GM19328 (cell line): ENCODE measurements at regions not wholly inside any gene's neighbourhood (a gene's known extent, or its start where the extent isn't known, plus 50 kb on each side); places are given as distances from the start of the nearest gene placed in this dataset.

ENCODE experiments used
- ATAC-seq: cut with Tn5 transposase; IDR thresholded peaks from one replicate; pipeline ENCODE4 v1.9.1; 2021; ENCODE audit warnings: mild to moderate bottlenecking, moderate library complexity; ENCODE audit not compliant: unreplicated experiment

DNA sequence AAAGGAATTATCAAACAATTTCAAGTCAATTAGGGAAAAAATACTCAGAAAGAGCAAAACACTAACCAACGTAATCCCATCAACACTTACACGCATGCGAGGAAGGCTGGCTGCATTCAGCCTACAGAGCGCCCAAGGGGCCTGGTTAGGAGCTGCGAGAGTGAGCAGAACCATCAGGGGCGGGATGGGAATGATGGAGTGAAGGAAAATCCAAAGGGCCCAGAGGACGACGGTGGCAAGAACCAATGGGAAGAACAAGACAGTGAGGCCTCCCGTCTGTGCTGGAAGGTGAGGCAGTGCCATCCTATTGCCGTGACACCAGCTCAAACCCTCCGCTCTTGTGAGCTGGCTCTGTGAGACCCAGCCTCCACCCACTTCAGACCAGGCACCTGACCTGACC lies 253.0 kb downstream of the IRS2 start:
- no peak for ATAC-seq

DNA sequence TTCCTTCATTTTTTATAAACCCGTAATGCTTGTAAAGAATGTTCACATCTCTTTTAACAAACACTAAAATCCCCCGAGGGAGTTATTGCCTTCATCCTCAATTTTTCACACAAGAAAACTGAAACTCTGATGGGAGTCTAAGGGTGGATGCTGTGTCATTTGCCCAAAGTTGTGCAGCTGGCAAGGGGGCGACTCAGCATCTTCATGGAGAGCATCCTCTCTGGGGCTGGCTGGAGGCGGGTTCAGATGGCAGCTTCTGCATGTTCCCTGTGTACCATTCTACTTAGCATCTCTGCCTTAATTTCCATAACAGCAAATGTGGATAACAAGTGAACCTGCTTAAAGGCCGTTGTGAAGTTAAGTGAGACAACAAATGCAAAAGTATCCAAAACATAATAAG lies 256.4 kb downstream of the IRS2 start:
- ATAC-seq: no peak

DNA sequence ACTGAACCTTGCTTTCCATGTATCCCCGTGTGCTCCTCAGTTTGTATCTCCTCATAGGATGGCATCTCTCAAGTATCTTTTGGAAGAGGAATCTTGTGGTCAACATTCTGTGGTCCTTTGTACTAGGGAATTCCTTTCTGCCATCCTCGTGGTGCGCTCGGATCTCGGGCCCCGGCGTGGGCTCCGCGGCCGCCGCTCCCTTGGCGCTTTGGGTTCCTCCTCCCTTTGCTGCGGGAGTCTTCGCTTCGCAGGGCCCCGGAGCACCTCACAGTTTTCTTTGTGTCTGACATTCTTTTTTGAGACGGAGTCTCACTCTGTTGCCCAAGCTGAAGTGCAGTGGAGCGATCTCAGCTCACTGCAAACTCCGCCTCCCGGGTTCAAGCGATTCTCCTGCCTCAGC lies 264.7 kb downstream of the IRS2 start:
- no peak for ATAC-seq

DNA sequence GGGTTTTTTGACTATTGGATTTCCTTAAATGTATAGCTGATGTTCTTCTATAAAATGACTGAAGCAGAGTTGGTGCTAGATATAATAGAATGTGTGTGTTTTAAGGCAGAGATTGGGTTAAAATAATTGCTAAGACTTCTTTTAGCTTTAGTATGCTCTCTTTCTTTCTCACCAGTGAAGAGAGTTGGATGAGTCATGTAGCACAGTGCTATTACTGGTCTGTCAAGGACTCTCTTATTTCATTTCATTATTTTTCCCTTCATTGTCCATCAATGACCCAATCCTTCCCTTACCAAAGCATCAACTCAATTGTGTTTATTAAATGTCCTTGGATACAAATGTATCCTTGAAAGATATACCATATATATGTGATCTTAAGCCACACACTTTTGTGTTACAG lies 268.9 kb downstream of the IRS2 start:
- ATAC-seq: no peak

DNA sequence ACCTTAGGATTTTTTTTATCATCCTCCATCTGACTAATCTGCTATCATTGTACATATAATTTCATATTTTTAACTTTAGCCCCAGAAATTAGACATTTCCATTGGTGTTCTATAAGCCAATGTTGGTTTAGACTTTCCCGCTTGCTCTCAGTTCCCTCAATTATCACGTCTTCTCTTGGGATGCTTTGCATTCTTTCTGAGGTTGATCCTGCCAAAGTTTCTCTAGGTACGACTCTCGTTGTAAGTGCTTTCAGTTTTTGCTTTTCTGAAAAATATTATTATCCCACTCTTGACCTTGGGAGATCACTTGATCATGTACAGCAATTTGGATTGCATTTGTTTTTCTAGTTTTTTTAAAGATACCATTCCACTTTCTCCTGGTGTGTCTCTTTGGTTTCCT lies 270.2 kb downstream of the IRS2 start:
- no peak for ATAC-seq

DNA sequence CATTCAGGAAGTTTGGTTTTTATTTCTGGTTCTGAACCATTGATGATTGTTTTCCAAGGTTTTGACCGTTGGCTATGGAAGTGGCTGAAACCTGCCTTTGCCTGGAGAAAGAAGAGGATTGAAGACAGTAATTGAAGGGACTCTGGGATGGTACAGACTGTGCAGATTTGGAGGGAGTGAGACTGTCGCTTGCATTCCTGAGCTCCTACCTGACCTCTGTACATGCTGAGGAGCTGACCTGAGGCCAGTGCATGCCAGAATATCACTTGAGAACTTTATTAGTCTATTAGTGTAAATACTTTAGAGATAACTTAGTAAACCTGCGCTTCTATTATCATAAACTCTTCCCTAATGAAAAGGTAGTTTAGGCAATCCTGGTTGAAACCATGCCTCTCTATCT lies 276.4 kb downstream of the IRS2 start:
- ATAC-seq: no peak

- no peak for ATAC-seq
These were observed 277.1 kb downstream of the IRS2 start for GRCh38 chr13:109509154-109509900.

GRCh38 chr13:109500146-109500773 lies 286.1 kb downstream of the IRS2 start:
- ATAC-seq: no peak

DNA sequence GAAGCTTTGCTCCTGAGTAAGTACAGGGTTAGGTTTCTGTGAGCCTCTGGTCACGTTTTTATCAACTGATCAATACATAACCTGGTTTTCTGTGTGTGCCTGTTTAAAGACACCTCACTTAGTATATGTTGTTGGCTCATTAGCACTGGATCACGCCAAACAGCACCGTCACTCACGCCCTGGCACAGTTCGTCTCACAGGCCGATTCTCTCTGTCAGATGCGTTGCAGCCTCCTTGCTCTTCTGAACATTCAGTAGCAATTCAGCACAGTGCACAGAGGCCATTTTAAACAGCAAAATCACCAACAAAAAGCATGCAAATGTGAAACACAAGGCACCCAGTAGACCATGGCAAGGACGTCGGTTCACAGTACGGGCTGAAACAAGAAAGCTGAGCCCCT lies 288.5 kb downstream of the IRS2 start:
- no peak for ATAC-seq

GRCh38 chr13:109496216-109496615 lies 290.2 kb downstream of the IRS2 start:
- ATAC-seq: no peak

GRCh38 chr13:109494925-109495369 lies 291.4 kb downstream of the IRS2 start:
- ATAC-seq: no peak

GRCh38 chr13:109485136-109485794 lies 301.1 kb downstream of the IRS2 start:
- ATAC-seq: no peak

- no peak for ATAC-seq
These were observed 303.1 kb downstream of the IRS2 start for GRCh38 chr13:109483284-109483683.

- no peak for ATAC-seq
These were observed 305.3 kb downstream of the IRS2 start for GRCh38 chr13:109481040-109481439.

DNA sequence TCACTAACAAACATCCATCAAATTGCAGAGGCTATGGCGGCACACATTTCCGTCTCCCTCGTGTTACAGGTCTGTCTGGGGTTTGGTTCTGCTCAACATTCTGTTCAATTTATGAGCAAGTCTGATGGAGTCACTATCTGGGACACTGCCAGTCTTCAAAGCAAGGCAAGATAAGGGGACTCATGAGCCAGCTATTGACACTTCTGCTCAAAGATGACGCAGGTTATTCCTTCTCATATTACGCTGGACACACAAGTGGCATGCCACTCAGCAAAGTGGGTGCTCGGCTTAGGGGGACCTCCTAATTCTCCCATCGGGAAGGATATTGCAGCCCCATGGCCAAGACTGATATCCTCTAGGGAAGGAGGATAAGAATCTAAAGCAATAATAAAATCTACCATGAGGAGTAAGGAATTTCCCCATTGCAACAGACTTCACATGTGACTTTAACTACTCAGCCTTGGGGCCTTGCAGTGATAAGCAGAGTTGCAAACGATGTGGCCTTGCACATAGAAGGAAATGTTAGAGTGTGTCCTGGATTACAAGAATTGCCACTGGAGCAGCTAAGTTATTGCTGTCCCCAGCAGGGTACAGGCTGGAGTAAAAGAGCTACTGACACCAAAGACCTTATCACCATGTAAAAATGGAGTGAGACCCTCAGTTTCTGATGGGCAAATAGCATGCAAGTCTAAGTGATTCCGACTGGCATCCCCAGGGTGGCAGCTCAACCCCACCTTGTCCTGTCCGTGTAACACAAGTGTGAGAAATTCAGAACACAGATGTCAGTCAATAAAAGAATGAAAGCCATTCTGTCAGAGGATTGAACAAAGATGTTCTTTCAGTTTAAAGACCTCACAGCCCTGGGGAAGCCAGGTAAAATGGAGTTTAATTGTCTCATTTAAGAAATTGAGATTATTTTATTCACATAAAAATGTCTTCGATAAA lies 306.1 kb downstream of the IRS2 start:
- ATAC-seq: no peak

DNA sequence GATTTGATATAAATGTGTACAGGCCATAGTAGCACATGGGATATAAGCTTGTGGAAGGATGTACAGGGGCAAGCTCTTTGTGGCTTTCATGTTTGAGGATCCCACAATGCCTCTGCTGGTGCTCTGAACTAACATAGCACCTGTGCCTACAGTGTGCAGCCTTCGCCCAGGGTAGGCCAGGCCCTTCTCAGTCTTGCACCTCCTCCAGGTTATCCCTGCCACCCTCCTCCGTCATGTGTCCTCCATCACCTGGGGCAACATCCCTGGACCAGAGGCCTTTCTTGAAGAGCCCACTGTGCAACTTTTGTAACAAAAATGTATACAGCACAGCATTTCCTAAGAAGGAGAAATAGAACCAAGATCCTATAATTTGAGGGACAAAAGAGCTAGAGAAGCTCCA lies 306.8 kb downstream of the IRS2 start:
- ATAC-seq: no peak

GRCh38 chr13:109476001-109476400 lies 310.4 kb downstream of the IRS2 start:
- no peak for ATAC-seq

DNA sequence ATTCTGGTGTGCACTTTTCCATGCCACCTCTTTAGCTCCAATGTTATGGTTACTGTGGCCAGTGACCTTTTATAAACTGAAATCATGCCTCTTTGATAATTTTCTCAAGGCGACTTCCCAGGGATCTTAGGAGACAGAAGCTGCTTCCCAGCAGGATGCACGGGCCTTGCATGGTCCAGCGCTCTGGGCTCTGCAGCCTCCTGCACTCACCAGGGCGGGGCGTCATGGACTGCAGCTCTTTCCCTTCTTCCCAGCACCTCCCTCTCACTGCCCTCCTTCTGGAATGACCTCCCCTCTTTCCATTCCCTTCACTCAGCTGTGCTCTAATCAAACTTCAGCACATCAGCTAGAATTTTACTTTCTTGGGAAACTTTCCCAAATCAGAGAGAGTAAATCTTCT lies 318.3 kb downstream of the IRS2 start:
- ATAC-seq: no peak

DNA sequence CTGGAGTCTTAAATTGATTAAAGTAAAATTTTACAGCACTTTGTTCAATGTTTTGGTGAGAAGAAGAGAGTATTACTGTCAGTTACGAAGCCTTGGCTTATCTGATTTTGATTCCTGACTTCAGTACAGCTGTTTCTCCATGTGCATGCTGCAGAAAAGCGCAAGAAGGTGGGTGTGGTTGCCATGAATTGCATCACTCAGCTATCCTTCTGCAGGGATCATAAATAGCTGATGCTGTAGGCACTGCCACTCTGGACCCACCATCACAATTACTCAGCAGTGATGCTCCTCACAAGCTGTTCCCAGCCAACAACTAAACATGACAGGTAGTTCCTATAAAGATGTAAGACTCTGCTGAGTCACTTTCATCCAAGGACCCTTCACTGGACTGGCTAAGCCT lies 321.2 kb downstream of the IRS2 start:
- no peak for ATAC-seq

DNA sequence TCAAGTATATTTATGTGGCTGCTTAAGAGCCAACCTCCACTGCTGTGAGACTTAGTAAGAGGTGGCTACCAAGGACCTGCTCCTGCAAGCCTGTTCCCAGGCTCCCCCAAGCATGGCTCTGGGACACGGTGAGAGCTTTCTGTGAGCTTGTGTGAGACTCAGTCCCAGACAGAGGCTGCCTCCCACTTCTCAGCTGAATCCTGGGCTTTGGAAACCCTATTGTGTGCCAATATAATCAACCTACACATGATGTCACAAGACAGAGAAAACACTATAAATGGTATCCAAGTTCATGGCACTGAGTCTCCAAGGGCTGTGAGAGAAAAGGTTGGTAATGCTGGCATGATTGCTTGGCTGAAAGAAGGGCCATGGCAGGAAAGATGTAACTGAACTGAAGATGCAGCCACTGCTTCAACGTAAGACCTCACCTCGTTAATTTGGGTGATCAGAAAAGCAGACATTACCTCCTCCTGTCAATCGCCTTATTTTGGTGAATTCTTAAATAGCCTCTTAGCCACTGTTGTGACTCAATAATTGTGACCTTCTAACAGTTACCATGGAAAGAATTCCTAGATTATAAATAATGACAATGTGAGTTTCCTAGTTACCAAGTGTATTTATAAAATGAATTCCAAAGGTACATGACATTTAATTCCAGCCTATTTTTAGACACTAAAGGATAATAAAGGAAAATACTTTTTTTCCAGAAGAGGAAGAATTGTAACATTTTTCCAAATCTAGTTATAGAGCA lies 332.0 kb downstream of the IRS2 start:
- no peak for ATAC-seq
